ENCODE measurements at regions not wholly inside any gene's neighbourhood (a gene's known extent, or its start where the extent isn't known, plus 50 kb on each side); places are given as distances from the start of the nearest gene placed in this dataset.

DNA sequence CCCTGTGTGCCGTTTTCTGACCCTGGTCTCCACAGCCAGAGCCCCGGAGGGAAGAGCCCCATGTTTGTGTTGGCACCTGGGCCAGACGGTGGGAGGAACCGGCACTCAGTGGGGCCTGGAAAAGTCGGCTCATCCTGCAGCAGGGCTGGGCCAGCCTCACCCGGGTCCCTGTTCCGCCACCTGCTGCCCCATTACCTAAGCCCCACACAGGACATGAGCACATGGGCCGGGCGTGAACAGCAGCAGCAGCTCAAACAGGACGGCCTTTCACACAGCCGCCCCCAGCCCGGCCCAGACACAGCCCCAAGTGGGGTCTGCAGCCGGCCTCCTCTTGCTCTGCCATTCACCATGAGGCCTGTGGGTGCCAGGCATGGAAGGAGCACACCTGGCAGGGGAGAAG lies 302.4 kb downstream of the MN1 start:
- DNase-seq, result no peak

- no peak for DNase-seq
These were observed 300.2 kb downstream of the MN1 start for GRCh38 chr22:27501191-27501936.

- no peak for DNase-seq
These were observed 299.2 kb downstream of the MN1 start for GRCh38 chr22:27502327-27502726.

- DNase-seq, result no peak
These were observed 296.9 kb downstream of the MN1 start for GRCh38 chr22:27504360-27505253.

DNA sequence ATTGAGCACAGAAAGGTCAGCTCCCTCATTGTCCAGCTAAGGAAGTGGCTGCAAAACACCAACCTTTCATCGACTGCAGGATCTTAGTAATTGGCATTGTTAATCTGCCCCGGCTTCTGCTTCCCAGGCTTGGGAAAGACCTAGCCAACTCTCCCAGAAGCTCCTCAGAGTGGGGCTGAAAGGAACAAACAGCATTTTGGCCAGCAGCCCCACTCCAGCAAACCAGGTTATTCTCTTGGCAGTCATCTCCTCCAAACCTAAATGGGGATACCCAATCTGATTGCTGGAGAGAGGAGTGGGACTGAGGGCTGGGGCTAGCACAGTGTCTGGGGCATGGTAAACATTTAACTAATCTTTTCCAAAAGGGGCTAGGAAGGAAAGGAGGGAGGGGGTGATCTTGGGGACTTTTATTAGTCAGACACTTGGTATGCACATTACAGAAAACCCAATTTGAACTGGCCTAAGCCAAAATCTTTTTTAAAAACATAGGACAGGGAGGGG lies 294.4 kb downstream of the MN1 start:
- no peak for DNase-seq

- DNase-seq, result no peak
These were observed 293.5 kb downstream of the MN1 start for GRCh38 chr22:27507935-27508526.

DNA sequence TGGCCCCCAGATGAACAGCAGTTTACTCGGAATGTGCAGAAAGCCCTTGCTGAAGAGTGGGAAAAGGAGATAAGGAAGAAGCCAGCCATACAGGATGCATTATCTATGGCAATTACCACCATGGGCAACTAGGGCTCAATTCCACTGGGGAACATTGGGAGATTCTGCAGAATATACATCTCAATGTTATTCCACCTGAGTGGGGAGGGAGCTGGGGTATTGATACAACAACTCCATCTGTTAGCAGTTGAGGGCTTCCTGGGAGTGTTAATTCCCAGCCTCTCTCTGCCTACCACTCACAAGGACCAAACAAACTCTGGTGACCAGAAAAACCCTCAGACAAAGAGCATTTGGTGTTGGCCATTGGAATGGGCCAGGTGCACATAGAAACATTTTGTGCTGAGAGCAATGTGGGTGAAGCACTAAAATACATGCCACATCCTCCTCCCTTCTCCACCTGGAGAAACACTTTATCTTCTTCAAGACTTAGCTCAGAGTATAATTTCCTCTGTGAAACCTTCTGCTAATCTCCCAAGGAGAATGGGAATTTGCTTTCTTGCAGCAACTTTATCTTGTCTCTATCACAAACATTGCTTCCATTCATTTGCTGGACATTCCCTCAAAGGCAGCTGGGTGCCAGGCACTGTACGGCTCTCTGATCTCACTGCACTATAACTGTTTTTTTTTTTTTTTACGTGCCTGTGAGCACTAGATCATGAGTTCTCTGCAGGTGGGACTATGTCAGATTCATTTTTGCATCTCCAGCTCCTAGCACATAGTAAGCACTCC lies 292.2 kb downstream of the MN1 start:
- DNase-seq, result no peak

DNA sequence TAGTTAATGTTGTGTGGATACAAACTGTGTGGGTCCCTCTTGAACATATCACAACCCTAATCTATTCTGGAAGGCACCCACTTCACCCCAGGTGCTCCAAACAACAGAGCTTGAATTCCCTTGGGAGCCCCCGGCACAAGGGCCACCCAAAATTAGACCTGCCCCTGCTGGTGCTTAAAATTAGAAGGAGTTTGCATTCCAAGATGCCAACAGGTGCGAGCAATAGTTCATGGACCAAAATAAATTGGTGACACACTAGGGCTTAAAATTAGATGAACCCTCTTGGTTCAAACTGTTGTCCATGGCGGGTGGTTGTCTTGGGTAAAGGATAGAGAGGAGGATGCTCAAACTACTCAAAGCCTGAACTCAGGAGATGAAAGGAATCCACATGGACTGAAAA lies 291.5 kb downstream of the MN1 start:
- DNase-seq, result no peak

DNA sequence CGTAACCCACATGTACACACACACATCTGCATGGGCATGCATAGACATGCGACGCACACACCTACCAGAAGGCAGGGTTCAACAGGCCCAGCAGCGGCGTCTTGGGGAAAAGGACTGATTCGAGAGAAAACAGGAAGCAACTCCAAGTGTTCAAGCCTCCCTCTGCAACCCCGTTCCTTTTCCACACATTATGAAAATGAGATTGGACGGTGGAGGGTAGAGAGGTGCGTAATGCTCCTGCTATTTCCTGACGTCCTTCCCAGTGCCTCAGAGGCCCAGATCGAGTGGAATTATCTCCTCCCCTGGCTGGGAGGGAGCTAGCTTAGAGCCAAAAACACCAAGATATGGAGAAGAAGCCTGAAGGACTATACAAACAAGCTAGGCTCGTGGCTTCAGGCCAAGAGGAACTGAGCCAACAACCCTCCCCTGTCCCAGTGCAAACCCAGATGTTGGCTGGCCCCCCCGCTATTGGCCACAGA lies 289.2 kb downstream of the MN1 start:
- DNase-seq, result no peak

DNA sequence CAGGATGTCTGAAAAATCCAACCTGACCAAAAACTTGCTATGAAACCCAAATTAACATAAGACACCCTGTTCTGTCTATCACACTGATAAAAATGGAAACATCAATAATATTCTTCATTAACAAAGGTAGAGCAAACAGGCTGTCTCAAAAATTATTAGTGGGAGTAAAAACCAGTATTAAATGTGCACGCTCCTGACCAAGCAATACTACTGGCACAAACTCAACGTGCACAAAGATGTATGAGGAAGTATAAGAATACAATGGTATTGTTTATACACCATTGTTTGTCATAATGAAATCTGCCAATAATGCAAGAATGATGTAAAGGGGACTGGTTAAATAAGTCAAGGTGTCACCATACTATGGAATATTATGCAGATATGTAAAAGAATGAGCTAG lies 288.5 kb downstream of the MN1 start:
- DNase-seq, result no peak

- no peak for DNase-seq
These were observed 286.7 kb downstream of the MN1 start for GRCh38 chr22:27514601-27515523.

GRCh38 chr22:27517361-27518155 lies 284.0 kb downstream of the MN1 start:
- DNase-seq, result no peak

DNA sequence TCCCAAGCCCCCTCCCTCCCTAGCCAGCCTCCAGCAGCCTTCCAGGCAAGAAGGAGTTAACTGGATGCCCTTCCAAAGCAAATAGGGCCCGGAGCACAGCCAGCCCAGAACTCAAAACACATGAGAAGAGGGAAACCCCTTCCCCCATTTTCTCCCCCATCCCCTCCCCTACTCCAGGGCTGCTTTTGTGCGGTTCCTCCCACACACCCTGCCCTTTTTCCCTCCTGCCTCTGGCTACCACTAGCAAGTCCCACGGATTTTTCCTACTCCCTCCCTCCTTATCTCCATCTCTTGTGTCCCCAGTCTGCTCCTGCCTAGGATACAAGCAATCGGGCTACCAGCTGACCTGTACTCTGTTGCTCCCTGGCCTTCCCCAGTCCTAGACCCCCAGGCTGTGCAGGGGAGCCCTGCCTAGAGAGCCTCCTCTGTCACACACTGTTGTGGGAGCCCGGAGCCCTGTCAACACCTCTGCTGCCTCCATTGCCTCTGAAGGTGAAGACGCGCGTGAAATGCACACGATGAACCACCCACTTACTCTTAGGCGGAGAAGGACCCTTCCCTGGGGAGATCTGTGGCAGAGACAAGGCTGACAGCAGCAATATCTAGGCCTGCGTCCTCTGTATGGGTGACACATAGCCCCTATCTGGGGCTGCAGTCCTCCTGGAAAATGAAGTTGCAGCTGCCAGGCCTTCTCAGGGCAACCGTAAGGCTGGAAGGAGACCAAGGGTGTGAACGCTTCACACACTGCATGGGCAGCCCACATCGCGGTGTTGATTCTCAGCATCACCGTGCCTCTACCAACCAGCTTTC lies 282.8 kb downstream of the MN1 start:
- no peak for DNase-seq

- DNase-seq, result no peak
These were observed 277.8 kb downstream of the MN1 start for GRCh38 chr22:27523711-27524110.

DNA sequence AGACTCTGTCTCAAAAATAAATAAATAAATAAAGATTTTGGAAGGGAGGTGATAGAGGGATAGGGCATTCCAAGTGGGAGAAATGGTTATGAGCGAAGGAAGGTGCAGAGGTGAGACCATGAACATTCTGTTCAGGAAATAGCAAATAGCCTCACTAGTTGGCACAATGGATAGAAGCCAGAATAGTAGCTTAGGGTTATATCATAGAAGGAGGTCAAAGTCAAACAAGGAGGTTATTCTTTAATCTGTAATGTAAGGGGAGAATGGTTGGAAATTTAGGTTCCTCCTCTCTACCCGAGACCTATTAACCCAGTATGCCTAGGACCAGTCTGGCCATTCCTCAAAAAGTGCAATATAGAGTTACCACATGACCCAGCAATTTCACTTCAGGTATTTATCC lies 275.8 kb downstream of the MN1 start:
- no peak for DNase-seq

GRCh38 chr22:27526901-27527300 lies 274.7 kb downstream of the MN1 start:
- no peak for DNase-seq

GRCh38 chr22:27531782-27532530 lies 269.6 kb downstream of the MN1 start:
- no peak for DNase-seq

DNA sequence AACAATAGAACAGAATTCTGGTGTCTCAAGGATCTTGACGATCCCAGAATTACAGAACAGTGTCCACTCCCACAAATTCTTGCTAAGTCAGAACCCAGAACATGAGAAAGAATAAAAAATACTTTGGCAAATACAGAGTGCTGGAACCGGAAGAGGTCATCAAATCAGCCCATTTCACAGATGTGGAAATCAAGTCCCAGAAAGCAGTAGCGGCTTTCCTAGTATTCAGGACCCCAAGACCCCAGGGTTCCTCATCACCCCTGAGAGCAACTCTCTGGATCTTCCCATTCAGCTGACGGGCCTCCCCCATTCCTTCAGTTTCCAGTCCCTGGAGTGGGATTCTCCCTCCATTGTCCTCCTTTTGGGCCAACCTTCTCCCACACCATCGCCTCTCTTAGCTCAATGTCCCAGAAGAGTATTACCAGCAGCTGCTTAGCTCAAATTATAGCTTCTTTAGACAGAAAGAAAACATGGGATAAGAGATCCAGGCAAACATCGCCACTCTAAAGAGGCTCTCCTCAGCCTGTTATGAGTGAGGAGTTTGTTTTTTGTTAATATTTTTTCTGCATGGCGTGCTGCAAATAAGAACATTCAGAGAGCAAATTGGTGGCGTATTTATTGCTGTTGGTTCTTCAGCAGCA lies 268.3 kb downstream of the MN1 start:
- DNase-seq, result no peak

All from activated naive CD4-positive, alpha-beta T cell treated with Interleukin-2 at 50 U/mL for 16 hours (primary cell).